Neural progenitor cell (in vitro differentiated cells): ENCODE measurements at regions not wholly inside any gene's neighbourhood (a gene's known extent, or its start where the extent isn't known, plus 50 kb on each side); places are given as distances from the start of the nearest gene placed in this dataset.

ENCODE experiments used
- EZH2 ChIP-seq: fragments of 200-600 bp; sonication (generic); IDR thresholded peaks from 2 replicates; pipeline ENCODE4 v1.6.1; 2017; ENCODE audit warnings: antibody characterized with exemption, mild to moderate bottlenecking, moderate library complexity
- EZH2phosphoT487 ChIP-seq: fragments of 200-600 bp; sonication (generic); IDR thresholded peaks from 2 replicates; pipeline ENCODE4 v1.6.1; 2017; ENCODE audit warnings: antibody characterized with exemption
- TF ChIP-seq, protein P1 (sequence below): fragments of 200-600 bp; sonication (generic); IDR thresholded peaks from 2 replicates; pipeline ENCODE4 v1.5.1; 2017; ENCODE audit warnings: antibody characterized with exemption, mild to moderate bottlenecking

DNA sequence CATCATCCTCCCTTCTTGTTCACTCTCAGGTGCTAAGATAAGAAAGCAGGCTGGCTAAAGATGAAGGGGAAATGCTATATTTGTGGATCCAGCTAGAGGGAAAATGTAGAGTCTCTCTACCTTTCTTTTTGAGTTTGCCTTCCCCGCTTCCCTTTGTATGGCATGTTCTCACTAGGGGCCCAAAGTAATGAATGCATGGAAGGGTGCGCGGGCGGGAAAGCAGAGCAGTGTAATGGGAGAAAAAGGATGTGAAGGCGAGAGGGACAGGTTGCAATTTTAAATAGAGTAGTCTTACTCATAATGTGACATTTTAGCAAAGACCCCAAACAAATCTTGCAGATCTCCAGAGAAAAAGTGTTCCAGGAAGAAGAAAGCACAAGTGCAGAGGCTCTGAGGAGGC lies 105.1 kb upstream of the ATP1B1 start:
- TF ChIP-seq, protein P1, sequence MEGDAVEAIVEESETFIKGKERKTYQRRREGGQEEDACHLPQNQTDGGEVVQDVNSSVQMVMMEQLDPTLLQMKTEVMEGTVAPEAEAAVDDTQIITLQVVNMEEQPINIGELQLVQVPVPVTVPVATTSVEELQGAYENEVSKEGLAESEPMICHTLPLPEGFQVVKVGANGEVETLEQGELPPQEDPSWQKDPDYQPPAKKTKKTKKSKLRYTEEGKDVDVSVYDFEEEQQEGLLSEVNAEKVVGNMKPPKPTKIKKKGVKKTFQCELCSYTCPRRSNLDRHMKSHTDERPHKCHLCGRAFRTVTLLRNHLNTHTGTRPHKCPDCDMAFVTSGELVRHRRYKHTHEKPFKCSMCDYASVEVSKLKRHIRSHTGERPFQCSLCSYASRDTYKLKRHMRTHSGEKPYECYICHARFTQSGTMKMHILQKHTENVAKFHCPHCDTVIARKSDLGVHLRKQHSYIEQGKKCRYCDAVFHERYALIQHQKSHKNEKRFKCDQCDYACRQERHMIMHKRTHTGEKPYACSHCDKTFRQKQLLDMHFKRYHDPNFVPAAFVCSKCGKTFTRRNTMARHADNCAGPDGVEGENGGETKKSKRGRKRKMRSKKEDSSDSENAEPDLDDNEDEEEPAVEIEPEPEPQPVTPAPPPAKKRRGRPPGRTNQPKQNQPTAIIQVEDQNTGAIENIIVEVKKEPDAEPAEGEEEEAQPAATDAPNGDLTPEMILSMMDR, result no peak
- no peak for TF ChIP-seq EZH2
- no peak for TF ChIP-seq EZH2phosphoT487
